GM21423 (cell line): ENCODE measurements at regions not wholly inside any gene's neighbourhood (a gene's known extent, or its start where the extent isn't known, plus 50 kb on each side); places are given as distances from the start of the nearest gene placed in this dataset.
"Not testable (repeated sequence)": the region's sequence is repeated elsewhere in the genome, so short reads cannot be mapped to it uniquely, and the experiment has no call there.

ENCODE experiments used
- ATAC-seq: cut with Tn5 transposase; IDR thresholded peaks from one replicate; pipeline ENCODE4 v1.9.1; 2021; ENCODE audit warnings: mild to moderate bottlenecking, moderate library complexity; ENCODE audit not compliant: unreplicated experiment

- ATAC-seq: no peak
These were observed 377.1 kb upstream of the SFSWAP start for GRCh38 chr12:131333621-131334440.

- ATAC-seq: no peak
These were observed 376.1 kb upstream of the SFSWAP start for GRCh38 chr12:131334835-131335234.

- no peak for ATAC-seq
These were observed 375.4 kb upstream of the SFSWAP start for GRCh38 chr12:131335456-131335855.

GRCh38 chr12:131337861-131338260, 373.0 kb upstream of the SFSWAP start:
- ATAC-seq: not testable (repeated sequence)

- no peak for ATAC-seq
These were observed 370.2 kb upstream of the SFSWAP start for GRCh38 chr12:131340616-131341210.

- ATAC-seq: not testable (repeated sequence)
These were observed 369.3 kb upstream of the SFSWAP start for GRCh38 chr12:131341608-131342007.

- ATAC-seq: not testable (repeated sequence)
These were observed 367.5 kb upstream of the SFSWAP start for GRCh38 chr12:131343436-131343835.

- not testable (repeated sequence) for ATAC-seq
These were observed 366.0 kb upstream of the SFSWAP start for GRCh38 chr12:131344715-131345520.

- ATAC-seq: no peak
These were observed 365.1 kb upstream of the SFSWAP start for GRCh38 chr12:131345521-131346436.

- ATAC-seq: no peak
These were observed 364.1 kb upstream of the SFSWAP start for GRCh38 chr12:131346555-131347344.

GRCh38 chr12:131347345-131347714, 363.6 kb upstream of the SFSWAP start:
- no peak for ATAC-seq

GRCh38 chr12:131347732-131348131, 363.2 kb upstream of the SFSWAP start:
- no peak for ATAC-seq

GRCh38 chr12:131348231-131348630, 362.7 kb upstream of the SFSWAP start:
- ATAC-seq: no peak

- no peak for ATAC-seq
These were observed 362.2 kb upstream of the SFSWAP start for GRCh38 chr12:131348646-131349045.

GRCh38 chr12:131349397-131350127, 361.3 kb upstream of the SFSWAP start:
- ATAC-seq: no peak

- no peak for ATAC-seq
These were observed 360.0 kb upstream of the SFSWAP start for GRCh38 chr12:131350943-131351318.

- ATAC-seq: no peak
These were observed 359.4 kb upstream of the SFSWAP start for GRCh38 chr12:131351319-131352028.

- ATAC-seq: no peak
These were observed 358.5 kb upstream of the SFSWAP start for GRCh38 chr12:131352296-131352900.
